ENCODE measurements at regions not wholly inside any gene's neighbourhood (a gene's known extent, or its start where the extent isn't known, plus 50 kb on each side); places are given as distances from the start of the nearest gene placed in this dataset.
"Not testable (repeated sequence)": the region's sequence is repeated elsewhere in the genome, so short reads cannot be mapped to it uniquely, and the experiment has no call there.

- Histone ChIP-seq H3K4me3 (no peak overlapping the region), H3K27ac (no peak overlapping the region), H3K9me3 (ENCODE audit: insufficient read depth, low read depth) (no peaks in the 10 kb centered on the region; the same call in 1 of the 2 replicates), H3F3A (ENCODE audit: insufficient read depth, low read depth) (no peaks in the 10 kb centered on the region), H3K4me1 (replicated peaks; ENCODE audit: insufficient read depth) (no peaks in the 10 kb centered on the region), H4K20me1 (ENCODE audit: insufficient read depth) (no peaks in the 10 kb centered on the region), H3K27me3 (ENCODE audit: insufficient read depth, low read depth) (no peaks in the 10 kb centered on the region), H3K4me2 (no peak overlapping the region), H3K9me2 (ENCODE audit: insufficient read depth) (0 out of 2 replicates have a peak, but pooled peaks cover 3% of the 10 kb centered on the region), H3K36me3 (ENCODE audit: low read depth) (no peaks in the 10 kb centered on the region), H3K79me2 (ENCODE audit: low read depth) (no peaks in the 10 kb centered on the region), H2AFZ (no peak overlapping the region)
- ChIA-PET POLR2A (ENCODE audit: unreplicated experiment) (no interaction called here), CTCF (no interaction called here)
- DNase-seq: no peak
- no TSS peak for BruUV-seq (replicated peaks)
- intact Hi-C loops (cut with micrococcal nuclease; ENCODE audit: unreplicated experiment): no loop called here
- TF ChIP-seq CTCF (conservative IDR thresholded peaks at IDR 0.05) (no peak), EZH2 (IDR thresholded peaks at IDR 0.05; ENCODE audit: low read depth) (no peak)
Observed at GRCh38 chr7:9349625-9350024, 916.2 kb downstream of the NXPH1 start.

DNA sequence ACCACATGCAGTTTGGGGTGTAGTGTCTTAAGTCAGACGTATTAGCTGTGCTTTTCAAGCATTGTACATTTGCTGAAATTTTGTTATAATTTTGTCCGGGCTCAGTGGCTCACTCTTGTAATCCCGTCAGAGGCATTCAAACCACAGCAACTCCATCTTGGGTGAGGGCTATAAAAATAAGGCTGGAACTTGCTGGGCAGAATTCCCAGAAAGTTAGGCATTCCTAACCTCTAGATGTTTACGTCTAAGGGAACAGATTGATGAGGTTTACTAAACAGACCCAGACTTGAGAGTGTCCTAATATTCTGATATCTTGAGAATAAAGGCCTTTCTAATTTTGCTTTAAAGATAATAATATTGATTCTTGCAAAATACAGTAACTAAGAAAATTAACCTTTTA is 957.8 kb downstream of the NXPH1 start:
- no peaks in the 10 kb centered on the region for H3K36me3 ChIP-seq (ENCODE audit: low read depth)
- BruUV-seq (replicated peaks): no TSS peak
- no peaks in the 10 kb centered on the region for H3K79me2 ChIP-seq (ENCODE audit: low read depth)
- H3K9me3 ChIP-seq (ENCODE audit: insufficient read depth, low read depth): no peaks in the 10 kb centered on the region
- H3K4me2 ChIP-seq: no peak overlapping the region
- POLR2A ChIA-PET (ENCODE audit: unreplicated experiment): no interaction called here
- DNase-seq: no peak
- no peak overlapping the region for H2AFZ ChIP-seq
- no peaks in the 10 kb centered on the region for H3K9me2 ChIP-seq (ENCODE audit: insufficient read depth)
- no peak overlapping the region for H3K4me3 ChIP-seq
- H3K27me3 ChIP-seq (ENCODE audit: insufficient read depth, low read depth): no peaks in the 10 kb centered on the region
- no peak overlapping the region for H3K27ac ChIP-seq
- intact Hi-C loops (cut with micrococcal nuclease; ENCODE audit: unreplicated experiment): no loop called here
- no peaks in the 10 kb centered on the region for H4K20me1 ChIP-seq (ENCODE audit: insufficient read depth)
- no peak for TF ChIP-seq EZH2 (IDR thresholded peaks at IDR 0.05; ENCODE audit: low read depth)
- TF ChIP-seq CTCF (conservative IDR thresholded peaks at IDR 0.05): no peak
- CTCF ChIA-PET: no interaction called here
- H3K4me1 ChIP-seq (replicated peaks; ENCODE audit: insufficient read depth): no peaks in the 10 kb centered on the region
- H3F3A ChIP-seq (ENCODE audit: insufficient read depth, low read depth): no peaks in the 10 kb centered on the region

- no peak for DNase-seq
- no peak overlapping the region for H3K4me3 ChIP-seq
- no peaks in the 10 kb centered on the region for H3K4me1 ChIP-seq (replicated peaks; ENCODE audit: insufficient read depth)
- CTCF ChIA-PET: no interaction called here
- no peak overlapping the region for H2AFZ ChIP-seq
- H4K20me1 ChIP-seq (ENCODE audit: insufficient read depth): no peaks in the 10 kb centered on the region
- POLR2A ChIA-PET (ENCODE audit: unreplicated experiment): no interaction called here
- no peaks in the 10 kb centered on the region for H3K9me3 ChIP-seq (ENCODE audit: insufficient read depth, low read depth)
- intact Hi-C loops (cut with micrococcal nuclease; ENCODE audit: unreplicated experiment): no loop called here
- no peaks in the 10 kb centered on the region for H3K9me2 ChIP-seq (ENCODE audit: insufficient read depth)
- BruUV-seq (replicated peaks): no TSS peak
- no peaks in the 10 kb centered on the region for H3K27me3 ChIP-seq (ENCODE audit: insufficient read depth, low read depth)
- no peak overlapping the region for H3K27ac ChIP-seq
- TF ChIP-seq EZH2 (IDR thresholded peaks at IDR 0.05; ENCODE audit: low read depth) (no peak), CTCF (conservative IDR thresholded peaks at IDR 0.05) (no peak)
- H3K79me2 ChIP-seq (ENCODE audit: low read depth): no peaks in the 10 kb centered on the region
- H3F3A ChIP-seq (ENCODE audit: insufficient read depth, low read depth): no peaks in the 10 kb centered on the region
- no peaks in the 10 kb centered on the region for H3K36me3 ChIP-seq (ENCODE audit: low read depth)
- H3K4me2 ChIP-seq: no peak overlapping the region
Observed at GRCh38 chr7:9391984-9392383, 958.6 kb downstream of the NXPH1 start.

DNA sequence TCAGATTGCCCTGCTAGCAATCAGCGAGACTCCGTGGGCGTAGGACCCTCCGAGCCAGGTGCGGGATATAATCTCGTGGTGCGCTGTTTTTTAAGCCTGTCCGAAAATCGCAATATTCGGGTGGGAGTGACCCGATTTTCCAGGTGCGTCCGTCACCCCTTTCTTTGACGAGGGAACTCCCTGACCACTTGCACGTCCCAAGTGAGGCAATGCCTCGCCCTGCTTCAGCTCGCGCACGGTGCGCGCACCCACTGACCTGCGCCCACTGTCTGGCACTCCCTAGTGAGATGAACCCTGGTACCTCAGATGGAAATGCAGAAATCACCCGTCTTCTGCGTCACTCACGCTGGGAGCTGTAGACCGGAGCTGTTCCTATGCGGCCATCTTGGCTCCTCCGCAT is 971.0 kb downstream of the NXPH1 start:
- Histone ChIP-seq H3K4me3 (peak overlapping the region; percentile 55; the same call in 1 of the 2 replicates), H2AFZ (peak overlapping the region; percentile 88), H3K4me2 (peak overlapping the region; percentile 74)
- H3K9me2 ChIP-seq (ENCODE audit: insufficient read depth); POLR2A ChIA-PET (ENCODE audit: unreplicated experiment); intact Hi-C loops (cut with micrococcal nuclease; ENCODE audit: unreplicated experiment); CTCF ChIA-PET; H3K79me2 ChIP-seq (ENCODE audit: low read depth); H3K27ac ChIP-seq; H3K27me3 ChIP-seq (ENCODE audit: insufficient read depth, low read depth); BruUV-seq (replicated peaks); H4K20me1 ChIP-seq (ENCODE audit: insufficient read depth); H3K36me3 ChIP-seq (ENCODE audit: low read depth); H3F3A ChIP-seq (ENCODE audit: insufficient read depth, low read depth); H3K9me3 ChIP-seq (ENCODE audit: insufficient read depth, low read depth); H3K4me1 ChIP-seq (replicated peaks; ENCODE audit: insufficient read depth): not testable (repeated sequence)
- DNase-seq: peak in 1 of 2 experiments; percentile 17
